Right lobe of liver (tissue), 4 donors: ENCODE measurements at regions not wholly inside any gene's neighbourhood (a gene's known extent, or its start where the extent isn't known, plus 50 kb on each side); places are given as distances from the start of the nearest gene placed in this dataset.
A peak's percentile ranks its signal among the peaks of the same experiment; 100 is the strongest.

Source experiments
- POLR2A ChIP-seq: fragments of 450-650 bp; IDR thresholded peaks from one replicate; pipeline ENCODE4 v1.6.1; 2017; ENCODE audit warnings: antibody characterized with exemption, mild to moderate bottlenecking
- TF ChIP-seq, protein P1 (sequence below), 4 donors: fragments of 200-600 bp in 3 of 4; fragments of 450-650 bp in 1 of 4; IDR thresholded peaks; one replicate each; pipeline versions ENCODE4 v1.5.1 to v1.8.0; 2016 to 2022; ENCODE audit warnings: antibody characterized with exemption in 4 of 4, mild to moderate bottlenecking in 2 of 4
- donor health status: DM: no; HTN: no; CAD: no.
- donor health status: DM: no; HTN: no; CAD: no.
- donor health status: DM: no; HTN: yes; CAD: no.

DNA sequence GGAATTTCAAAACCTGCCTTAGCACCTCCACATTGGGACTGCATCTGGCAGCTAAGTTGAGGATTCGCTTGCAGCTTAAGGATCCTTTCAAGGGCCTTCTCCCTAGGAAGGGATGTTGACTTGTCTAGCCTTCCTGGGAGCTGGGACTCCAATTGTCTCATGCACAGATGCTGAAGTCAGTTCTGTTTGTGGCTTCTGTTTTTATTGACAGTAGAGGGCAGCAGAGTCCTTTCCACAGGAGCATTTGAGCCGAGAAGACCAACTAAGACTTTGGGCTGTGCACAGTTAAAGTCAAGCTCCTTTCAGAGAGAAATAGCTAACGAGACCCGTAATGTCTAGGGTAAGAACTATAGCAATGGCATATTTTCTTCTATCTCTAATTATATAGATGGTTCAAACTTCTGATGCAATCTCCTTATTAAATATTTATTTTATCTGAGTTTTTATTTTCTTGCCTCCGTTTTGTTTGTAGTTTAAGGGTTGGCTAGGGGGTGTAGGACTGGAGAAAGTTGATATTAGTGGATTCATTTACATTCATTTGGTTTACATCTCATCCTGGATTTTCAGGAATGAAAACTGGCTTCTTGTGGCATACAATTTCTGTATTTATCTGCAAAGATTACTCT lies 59.7 kb upstream of the KBTBD8 start:
- TF ChIP-seq, protein P1, sequence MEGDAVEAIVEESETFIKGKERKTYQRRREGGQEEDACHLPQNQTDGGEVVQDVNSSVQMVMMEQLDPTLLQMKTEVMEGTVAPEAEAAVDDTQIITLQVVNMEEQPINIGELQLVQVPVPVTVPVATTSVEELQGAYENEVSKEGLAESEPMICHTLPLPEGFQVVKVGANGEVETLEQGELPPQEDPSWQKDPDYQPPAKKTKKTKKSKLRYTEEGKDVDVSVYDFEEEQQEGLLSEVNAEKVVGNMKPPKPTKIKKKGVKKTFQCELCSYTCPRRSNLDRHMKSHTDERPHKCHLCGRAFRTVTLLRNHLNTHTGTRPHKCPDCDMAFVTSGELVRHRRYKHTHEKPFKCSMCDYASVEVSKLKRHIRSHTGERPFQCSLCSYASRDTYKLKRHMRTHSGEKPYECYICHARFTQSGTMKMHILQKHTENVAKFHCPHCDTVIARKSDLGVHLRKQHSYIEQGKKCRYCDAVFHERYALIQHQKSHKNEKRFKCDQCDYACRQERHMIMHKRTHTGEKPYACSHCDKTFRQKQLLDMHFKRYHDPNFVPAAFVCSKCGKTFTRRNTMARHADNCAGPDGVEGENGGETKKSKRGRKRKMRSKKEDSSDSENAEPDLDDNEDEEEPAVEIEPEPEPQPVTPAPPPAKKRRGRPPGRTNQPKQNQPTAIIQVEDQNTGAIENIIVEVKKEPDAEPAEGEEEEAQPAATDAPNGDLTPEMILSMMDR (IDR thresholded peaks at IDR 0.05), result peak; percentile 61 to 85 (median 81)
- TF ChIP-seq POLR2A, result no peak
